ENCODE measurements at regions not wholly inside any gene's neighbourhood (a gene's known extent, or its start where the extent isn't known, plus 50 kb on each side); places are given as distances from the start of the nearest gene placed in this dataset.

- FAIRE-seq (no peak), DNase-seq (ENCODE audit: low read depth, low spot score) (no peak)
- Histone ChIP-seq H3K9ac (replicated peaks; ENCODE audit: extremely low read depth, insufficient read depth, low read length) (no peak overlapping the region), H3K27me3 (ENCODE audit: control insufficient read depth in 2 of 2, insufficient read depth in 2 of 2, low read length in 2 of 2) (peaks cover 0 to 22% of the 10 kb centered on the region in 2 experiments), H3K4me2 (ENCODE audit: insufficient read depth, low read length) (no peak overlapping the region), H3K9me1 (replicated peaks; ENCODE audit: control insufficient read depth, extremely low read depth, insufficient read depth, low read length) (no peaks in the 10 kb centered on the region), H3K9me3 (replicated peaks; ENCODE audit: control insufficient read depth, insufficient read depth, low read length) (no peaks in the 10 kb centered on the region), H3K79me2 (ENCODE audit: control insufficient read depth, insufficient read depth, low read length) (no peaks in the 10 kb centered on the region), H3K36me3 (ENCODE audit: control insufficient read depth in 2 of 2, extremely low read depth in 1 of 2, insufficient read depth in 2 of 2, low read length in 2 of 2) (no peaks in the 10 kb centered on the region), H3K4me3 (replicated peaks in 1 of 3; ENCODE audit: insufficient read depth in 1 of 3, low read depth in 1 of 3, low read length in 3 of 3) (no peak overlapping the region), H3K4me1 (ENCODE audit: control insufficient read depth, extremely low read depth, insufficient read depth, low read length) (no peaks in the 10 kb centered on the region), H4K20me1 (replicated peaks; ENCODE audit: control insufficient read depth, extremely low read depth, insufficient read depth, low read length) (no peaks in the 10 kb centered on the region), H3K27ac (ENCODE audit: insufficient read depth, low read depth, low read length) (no peak overlapping the region), H2AFZ (ENCODE audit: low read depth, low read length) (no peak overlapping the region)
- BruUV-seq (replicated peaks) = no TSS peak
- TF ChIP-seq POLR2AphosphoS5 (IDR thresholded peaks at IDR 0.05; ENCODE audit: insufficient read depth, low read depth, low read length) (no peak), EZH2 (IDR thresholded peaks at IDR 0.05; ENCODE audit: borderline replicate concordance, low read depth, low read length, severe bottlenecking) (no peak), MYC (IDR thresholded peaks at IDR 0.05; ENCODE audit: low read depth, low read length) (no peak), POLR2A (IDR thresholded peaks at IDR 0.05; ENCODE audit: low read depth, low read length) (no peak), FOS (IDR thresholded peaks at IDR 0.05; ENCODE audit: borderline replicate concordance, insufficient read depth, low read length) (no peak), JUN (IDR thresholded peaks at IDR 0.05; ENCODE audit: borderline replicate concordance, insufficient read depth, insufficient read length, low read depth) (no peak), GATA2 (IDR thresholded peaks at IDR 0.05; ENCODE audit: insufficient read depth, insufficient read length, low read depth, low read length) (no peak), MAX (IDR thresholded peaks at IDR 0.05; ENCODE audit: insufficient read depth, insufficient read length) (no peak), CTCF (IDR thresholded peaks at IDR 0.05; ENCODE audit: extremely low read depth in 1 of 2, insufficient read depth in 1 of 2, low read depth in 1 of 2, low read length in 2 of 2) (no peak)
- dilution Hi-C loops (cut with MboI; ENCODE audit: extremely low pct_ligation_motif_present, low sequenced_read_pairs) = no loop called here
- intact Hi-C loops (cut with micrococcal nuclease) = no loop called here
- ChIA-PET POLR2A (no interaction called here), CTCF (no interaction called here)
These were observed 71.6 kb downstream of the EPHB3 start for GRCh38 chr3:184633237-184633579.
